HepG2 (cell line): ENCODE measurements at regions not wholly inside any gene's neighbourhood (a gene's known extent, or its start where the extent isn't known, plus 50 kb on each side); places are given as distances from the start of the nearest gene placed in this dataset.

Experiments used
- CBFB ChIP-seq: sonication (generic); formaldehyde crosslinking; IDR thresholded peaks from 2 replicates; pipeline ENCODE4 v1.4.0; 2020; ENCODE audit warnings: missing genetic modification reagents
- CTCF ChIP-seq: sonication (generic); formaldehyde crosslinking; IDR thresholded peaks from 2 replicates; pipeline ENCODE4 v1.5.0; 2020; ENCODE audit warnings: mild to moderate bottlenecking, missing genetic modification reagents, moderate library complexity
- KDM4B ChIP-seq: sonication (generic); formaldehyde crosslinking; IDR thresholded peaks from 2 replicates; pipeline ENCODE4 v1.4.0; 2020; ENCODE audit warnings: missing genetic modification reagents
- MEF2D ChIP-seq: sonication (generic); formaldehyde crosslinking; IDR thresholded peaks from 2 replicates; pipeline ENCODE4 v1.5.1; 2020; ENCODE audit warnings: mild to moderate bottlenecking, missing genetic modification reagents
- NFIC ChIP-seq: IDR thresholded peaks from 2 replicates; pipeline ENCODE4 v1.6.1; 2012; ENCODE audit warnings: mild to moderate bottlenecking, low read length, inconsistent platforms
- U2AF1 ChIP-seq: fragments of 200-400 bp; formaldehyde crosslinking; optimal IDR thresholded peaks from 2 replicates; pipeline ENCODE3; 2017; ENCODE audit warnings: mild to moderate bottlenecking, low read depth, low read length

DNA sequence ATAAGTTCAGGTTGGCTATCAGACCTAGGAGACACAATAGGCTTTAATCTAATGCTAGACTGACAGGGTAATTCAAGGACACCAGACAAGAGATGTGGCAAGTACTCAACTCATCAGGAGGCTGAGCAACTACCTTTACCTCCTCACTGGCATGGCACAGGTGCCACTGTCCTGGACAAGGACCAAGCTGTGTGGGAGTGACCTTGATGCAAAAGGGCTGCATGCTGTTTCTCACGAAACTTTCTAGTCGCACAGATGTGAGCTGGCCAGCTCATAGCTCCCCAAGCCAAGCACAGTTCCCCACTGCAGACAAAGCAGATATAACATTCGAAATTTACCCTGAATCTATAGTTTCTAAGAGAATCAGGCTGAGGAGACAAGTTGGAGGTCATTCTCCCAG lies 207.6 kb upstream of the GHITM start:
- TF ChIP-seq CTCF (CRISPR knock-in tag) (no peak), NFIC (no peak), MEF2D (CRISPR knock-in tag) (no peak), CBFB (CRISPR knock-in tag) (no peak), KDM4B (CRISPR knock-in tag) (no peak), U2AF1 (no peak)
